ENCODE measurements at regions not wholly inside any gene's neighbourhood (a gene's known extent, or its start where the extent isn't known, plus 50 kb on each side); places are given as distances from the start of the nearest gene placed in this dataset.

- no peak for DNase-seq (ENCODE audit: low read depth in 4 of 4, low spot score in 1 of 4)
These were observed 838.3 kb downstream of the GRID1 start for GRCh38 chr10:85528318-85528652.

DNA sequence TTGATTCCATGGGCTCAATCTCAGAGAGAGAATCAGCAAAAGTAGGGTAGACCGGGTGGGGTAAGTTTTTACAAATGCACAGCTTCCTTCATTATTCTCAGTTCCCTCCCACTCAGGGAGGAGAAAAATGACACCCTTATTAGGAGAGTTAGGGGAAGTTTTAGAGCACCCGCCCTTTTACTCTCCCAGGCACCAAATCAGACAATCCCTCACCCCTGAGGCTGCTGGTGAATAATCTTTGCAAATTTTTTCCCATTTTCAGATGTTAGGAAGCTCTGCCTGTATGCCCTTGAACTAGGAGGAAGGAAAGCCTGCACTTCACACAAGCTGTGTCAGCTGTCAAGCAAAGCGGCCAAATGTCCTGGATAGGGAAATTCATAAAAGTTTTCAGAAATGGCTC lies 834.9 kb downstream of the GRID1 start:
- DNase-seq (ENCODE audit: low read depth in 4 of 4, low spot score in 1 of 4), result no peak

DNA sequence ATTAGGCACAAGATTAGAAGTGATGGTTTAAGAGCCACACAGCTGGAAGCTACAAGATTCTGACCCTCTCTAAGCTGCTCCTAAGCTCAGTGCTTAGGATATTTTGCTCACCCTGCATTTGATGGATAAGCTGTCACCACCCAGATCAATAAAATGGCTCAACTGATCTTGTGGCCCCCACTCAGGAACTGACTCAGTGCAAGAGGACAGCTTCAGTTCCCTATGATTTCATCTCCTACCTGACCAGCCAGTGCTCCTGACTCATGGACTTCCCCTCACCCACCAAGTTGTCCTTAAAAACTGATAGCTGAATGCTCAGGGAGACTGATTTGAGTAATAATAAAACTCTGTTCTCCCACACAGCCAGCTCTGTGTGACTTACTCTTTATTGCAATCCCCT lies 833.8 kb downstream of the GRID1 start:
- no peak for DNase-seq (ENCODE audit: low read depth in 4 of 4, low spot score in 1 of 4)

DNA sequence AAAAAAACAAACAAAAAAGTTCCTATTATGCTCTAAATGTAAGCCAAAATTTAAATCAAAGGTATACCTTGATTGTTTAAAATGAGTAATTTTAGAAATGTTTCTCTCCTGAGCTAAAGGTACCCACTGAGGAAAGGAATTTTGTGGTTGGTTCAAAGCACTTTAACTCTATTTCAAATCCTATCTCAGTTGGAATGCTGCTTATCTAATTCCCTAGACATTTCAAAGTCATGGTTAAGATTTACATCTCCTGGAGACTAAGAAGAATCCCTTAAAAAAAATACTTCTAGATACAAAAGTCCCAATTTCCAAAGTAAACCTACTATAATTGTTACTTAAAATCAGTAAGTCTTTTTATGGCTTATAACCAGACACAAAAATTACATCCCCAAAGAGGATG lies 830.7 kb downstream of the GRID1 start:
- DNase-seq (ENCODE audit: low read depth in 4 of 4, low spot score in 1 of 4), result no peak

- no peak for DNase-seq (ENCODE audit: low read depth in 4 of 4, low spot score in 1 of 4)
These were observed 829.0 kb downstream of the GRID1 start for GRCh38 chr10:85537561-85537960.

DNA sequence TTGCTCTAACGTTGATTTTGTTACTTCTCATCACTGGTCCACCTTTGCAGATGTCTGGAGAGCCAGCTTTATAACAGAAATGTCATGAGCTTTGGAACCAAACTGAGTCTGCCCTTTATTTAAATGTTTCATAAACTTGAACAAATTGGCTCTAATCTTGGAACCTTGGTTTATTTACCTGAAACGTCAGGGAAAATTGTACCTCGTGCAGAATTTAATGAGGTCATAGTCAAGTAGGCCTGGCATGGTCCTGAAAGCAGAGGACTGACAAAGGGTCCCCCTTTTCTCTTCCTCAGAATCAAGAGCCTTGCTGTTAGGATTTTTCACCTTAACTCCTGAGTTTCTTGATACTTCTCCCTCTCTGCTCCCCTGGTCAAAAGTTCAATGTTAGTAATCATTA lies 828.0 kb downstream of the GRID1 start:
- DNase-seq (ENCODE audit: low read depth in 4 of 4, low spot score in 1 of 4), result no peak

GRCh38 chr10:85542152-85542551 lies 824.4 kb downstream of the GRID1 start:
- no peak for DNase-seq (ENCODE audit: low read depth in 4 of 4, low spot score in 1 of 4)

DNA sequence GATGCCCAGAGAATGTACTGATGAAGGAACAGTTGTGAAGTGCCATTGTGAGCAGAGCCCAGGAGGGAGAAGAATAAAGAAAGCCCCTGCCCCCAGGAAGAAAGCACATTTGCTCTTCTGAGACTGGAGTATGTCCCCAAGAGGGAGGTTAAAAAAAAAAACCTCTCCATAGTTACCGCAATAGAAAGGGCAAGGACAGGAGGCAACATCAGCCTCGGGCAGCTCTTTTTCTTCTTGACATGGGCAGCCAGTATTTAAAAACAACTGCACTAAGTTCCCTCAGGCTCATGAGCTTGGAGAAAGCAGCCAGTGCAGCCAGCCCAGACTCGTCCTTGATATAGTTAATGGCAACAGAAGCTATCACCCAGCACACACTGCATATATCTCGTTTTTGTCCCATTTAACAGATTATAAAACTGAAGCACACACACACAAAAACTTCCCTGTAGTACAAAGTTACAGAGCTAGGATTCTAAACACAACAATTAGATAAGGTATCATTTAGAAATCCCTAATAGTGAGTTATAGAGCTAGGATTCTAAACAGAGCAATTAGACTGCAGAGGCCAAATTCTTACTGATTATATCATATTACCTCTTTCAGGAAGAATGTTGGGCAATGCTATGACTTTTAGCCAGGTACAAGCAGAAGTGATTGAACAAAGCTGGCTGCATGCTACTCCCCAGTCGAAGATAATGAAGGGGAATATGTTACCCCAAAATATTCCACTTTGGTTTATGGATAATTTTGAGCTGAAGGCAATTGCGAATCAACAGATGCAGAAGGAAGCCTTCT lies 823.5 kb downstream of the GRID1 start:
- DNase-seq (ENCODE audit: low read depth in 4 of 4, low spot score in 1 of 4), result no peak

DNA sequence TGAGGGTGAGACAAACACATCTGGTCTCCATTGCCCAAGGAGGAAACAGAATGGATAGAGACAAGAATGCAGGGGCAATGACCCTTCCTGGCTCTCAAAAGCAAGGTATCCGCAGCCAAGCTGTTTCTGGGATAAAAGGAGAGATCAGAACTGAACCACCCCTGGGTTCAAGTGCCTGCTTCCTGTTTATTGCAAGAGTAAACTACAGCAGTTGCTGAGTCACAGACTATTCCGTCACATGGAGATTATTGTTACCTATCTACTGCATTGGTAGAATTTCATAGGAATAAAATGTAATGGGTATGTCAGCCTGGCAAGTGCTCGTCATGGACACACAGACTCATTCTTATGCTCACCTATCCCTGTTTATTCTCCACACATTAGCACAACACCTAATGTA lies 821.6 kb downstream of the GRID1 start:
- no peak for DNase-seq (ENCODE audit: low read depth in 4 of 4, low spot score in 1 of 4)

DNA sequence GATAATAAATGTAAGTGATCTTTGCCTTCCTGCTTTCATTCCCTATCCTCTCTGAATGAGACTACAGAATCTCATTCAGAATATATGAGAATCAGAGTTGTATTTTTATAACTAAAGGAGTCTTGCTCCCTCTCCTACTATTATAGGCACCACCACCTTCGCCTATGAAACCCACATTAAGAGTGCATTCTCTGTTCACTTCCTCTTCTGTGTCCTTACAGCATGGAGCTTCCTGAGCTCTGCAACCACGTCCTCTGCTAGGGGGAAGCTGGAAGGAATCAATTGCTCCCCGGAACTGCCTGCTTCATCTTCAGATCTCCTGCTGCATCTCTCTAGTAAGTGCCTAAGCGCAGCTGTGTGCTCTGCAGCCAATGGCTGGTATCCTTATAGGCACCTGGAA lies 820.7 kb downstream of the GRID1 start:
- no peak for DNase-seq (ENCODE audit: low read depth in 4 of 4, low spot score in 1 of 4)

DNA sequence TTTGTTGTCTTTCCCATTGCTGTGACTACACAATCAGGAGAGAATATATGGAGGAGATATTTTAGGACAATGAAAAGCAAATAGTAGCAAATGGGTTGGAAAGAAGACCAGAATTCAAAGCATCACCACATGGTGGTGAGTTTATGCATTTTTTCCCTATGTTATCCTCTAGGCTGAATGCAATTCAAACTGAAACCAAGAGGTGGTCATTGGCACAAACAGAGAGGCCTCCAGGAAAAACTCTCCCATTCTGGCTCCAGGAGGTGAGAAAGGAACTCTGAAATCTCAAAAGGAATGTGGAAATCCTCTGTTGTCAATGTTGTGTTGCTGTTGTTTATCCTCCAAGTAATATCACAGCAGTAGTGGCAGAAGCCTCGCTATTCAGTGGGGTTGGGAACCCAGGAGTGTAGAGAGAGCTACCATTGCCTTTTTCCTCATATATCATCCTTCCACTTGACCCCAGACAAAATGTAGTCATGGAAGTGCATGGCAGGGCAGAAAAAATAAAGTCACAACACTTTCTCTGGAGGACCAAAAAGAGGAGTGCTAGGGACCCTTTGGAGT lies 819.1 kb downstream of the GRID1 start:
- DNase-seq (ENCODE audit: low read depth in 4 of 4, low spot score in 1 of 4), result no peak

GRCh38 chr10:85548034-85548433 lies 818.6 kb downstream of the GRID1 start:
- no peak for DNase-seq (ENCODE audit: low read depth in 4 of 4, low spot score in 1 of 4)
